GM06990 (cell line): ENCODE measurements at regions not wholly inside any gene's neighbourhood (a gene's known extent, or its start where the extent isn't known, plus 50 kb on each side); places are given as distances from the start of the nearest gene placed in this dataset.
"Not testable (repeated sequence)": the region's sequence is repeated elsewhere in the genome, so short reads cannot be mapped to it uniquely, and the experiment has no call there.

Experiments used
- DNase-seq: peaks from one replicate; pipeline ENCODE4 v3.0.0-alpha.2; 2011; ENCODE audit not compliant: insufficient read length; ENCODE audit errors: extremely low read depth
- H3K27me3 ChIP-seq: replicated peaks from 2 replicates; pipeline ENCODE4 v1.6.0; 2011; ENCODE audit warnings: low read length; ENCODE audit not compliant: control insufficient read depth, insufficient read depth
- H3K36me3 ChIP-seq: 2 replicates; pipeline ENCODE4 v1.5.1; 2011; ENCODE audit warnings: low read length; ENCODE audit not compliant: control insufficient read depth, insufficient read depth
- H3K4me3 ChIP-seq: replicated peaks from 2 replicates; pipeline ENCODE4 v1.5.1; 2011; ENCODE audit warnings: low read depth, mild to moderate bottlenecking, control low read depth, low read length
- TF ChIP-seq, protein P1 (sequence below): IDR thresholded peaks from 2 replicates; pipeline ENCODE4 v1.5.1; 2011; ENCODE audit warnings: low read length, control low read depth, mild to moderate bottlenecking, inconsistent platforms; ENCODE audit not compliant: insufficient read depth, poor library complexity, severe bottlenecking

DNA sequence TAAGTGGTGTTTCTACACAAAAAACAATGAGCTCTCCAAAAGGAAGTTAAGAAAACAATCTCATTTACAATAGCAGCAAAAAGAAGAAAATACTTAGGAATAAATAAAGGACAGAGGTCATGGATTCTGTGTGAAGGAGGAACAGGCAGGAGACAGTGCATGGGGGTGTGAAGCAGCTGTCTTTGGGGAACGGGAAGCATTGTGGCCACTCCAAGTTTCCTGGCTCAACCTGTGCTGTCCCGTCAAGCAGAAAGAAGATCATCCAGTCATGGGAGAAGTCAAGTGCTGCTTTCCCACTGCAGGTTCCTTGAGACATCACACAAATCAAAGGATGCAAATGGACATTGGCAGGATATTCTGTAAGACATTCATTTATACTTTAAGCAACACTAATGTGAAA is 66.1 kb upstream of the MAML3 start:
- Histone ChIP-seq H3K4me3 (no peak overlapping the region), H3K36me3 (no peaks in the 10 kb centered on the region), H3K27me3 (peaks cover 2% of the 10 kb centered on the region)
- TF ChIP-seq, protein P1, sequence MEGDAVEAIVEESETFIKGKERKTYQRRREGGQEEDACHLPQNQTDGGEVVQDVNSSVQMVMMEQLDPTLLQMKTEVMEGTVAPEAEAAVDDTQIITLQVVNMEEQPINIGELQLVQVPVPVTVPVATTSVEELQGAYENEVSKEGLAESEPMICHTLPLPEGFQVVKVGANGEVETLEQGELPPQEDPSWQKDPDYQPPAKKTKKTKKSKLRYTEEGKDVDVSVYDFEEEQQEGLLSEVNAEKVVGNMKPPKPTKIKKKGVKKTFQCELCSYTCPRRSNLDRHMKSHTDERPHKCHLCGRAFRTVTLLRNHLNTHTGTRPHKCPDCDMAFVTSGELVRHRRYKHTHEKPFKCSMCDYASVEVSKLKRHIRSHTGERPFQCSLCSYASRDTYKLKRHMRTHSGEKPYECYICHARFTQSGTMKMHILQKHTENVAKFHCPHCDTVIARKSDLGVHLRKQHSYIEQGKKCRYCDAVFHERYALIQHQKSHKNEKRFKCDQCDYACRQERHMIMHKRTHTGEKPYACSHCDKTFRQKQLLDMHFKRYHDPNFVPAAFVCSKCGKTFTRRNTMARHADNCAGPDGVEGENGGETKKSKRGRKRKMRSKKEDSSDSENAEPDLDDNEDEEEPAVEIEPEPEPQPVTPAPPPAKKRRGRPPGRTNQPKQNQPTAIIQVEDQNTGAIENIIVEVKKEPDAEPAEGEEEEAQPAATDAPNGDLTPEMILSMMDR, result no peak
- no peak for DNase-seq

DNA sequence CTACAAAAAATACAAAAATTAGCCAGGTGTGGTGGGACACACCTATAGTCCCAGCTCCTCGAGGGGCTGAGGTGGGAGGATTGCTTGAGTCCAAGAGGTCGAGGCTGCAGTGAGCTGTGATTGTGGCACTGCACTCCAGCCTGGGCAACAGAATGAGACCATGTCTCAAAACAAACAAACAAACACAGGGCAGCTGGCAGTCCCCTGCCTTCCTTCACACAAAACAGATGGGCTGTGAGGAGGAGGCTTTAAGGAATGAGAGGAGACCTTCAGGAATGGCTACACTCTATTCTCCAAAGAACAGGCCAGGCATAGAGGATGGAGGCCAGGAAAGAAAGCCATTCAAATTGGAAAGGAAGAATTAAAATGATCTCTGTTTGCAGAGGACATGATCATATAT is 65.6 kb upstream of the MAML3 start:
- TF ChIP-seq, protein P1, result no peak
- peaks cover 2% of the 10 kb centered on the region for H3K27me3 ChIP-seq
- DNase-seq, result no peak

GRCh38 chr4:140219070-140219469 is 65.1 kb upstream of the MAML3 start:
- not testable (repeated sequence) for H3K4me3 ChIP-seq, H3K27me3 ChIP-seq, DNase-seq, H3K36me3 ChIP-seq

More for the DNA sequence above, 65.6 kb upstream of the MAML3 start:
- Histone ChIP-seq H3K4me3 (no peak overlapping the region), H3K36me3 (no peaks in the 10 kb centered on the region)

- TF ChIP-seq, protein P1, result no peak
- DNase-seq, result no peak
- no peak overlapping the region for H3K4me3 ChIP-seq
- H3K27me3 ChIP-seq, result no peaks in the 10 kb centered on the region
- H3K36me3 ChIP-seq, result no peaks in the 10 kb centered on the region
Observed at GRCh38 chr4:140213749-140214148, 59.8 kb upstream of the MAML3 start.

- no peak overlapping the region for H3K4me3 ChIP-seq
- no peaks in the 10 kb centered on the region for H3K36me3 ChIP-seq
- no peaks in the 10 kb centered on the region for H3K27me3 ChIP-seq
- no peak for DNase-seq
- TF ChIP-seq, protein P1, result no peak
Observed at GRCh38 chr4:140213116-140213515, 59.1 kb upstream of the MAML3 start.

GRCh38 chr4:140212646-140213045 is 58.7 kb upstream of the MAML3 start:
- no peak overlapping the region for H3K4me3 ChIP-seq
- no peak for DNase-seq
- TF ChIP-seq, protein P1, result no peak
- H3K36me3 ChIP-seq, result no peaks in the 10 kb centered on the region
- H3K27me3 ChIP-seq, result no peaks in the 10 kb centered on the region
